ENCODE measurements at regions not wholly inside any gene's neighbourhood (a gene's known extent, or its start where the extent isn't known, plus 50 kb on each side); places are given as distances from the start of the nearest gene placed in this dataset.

DNA sequence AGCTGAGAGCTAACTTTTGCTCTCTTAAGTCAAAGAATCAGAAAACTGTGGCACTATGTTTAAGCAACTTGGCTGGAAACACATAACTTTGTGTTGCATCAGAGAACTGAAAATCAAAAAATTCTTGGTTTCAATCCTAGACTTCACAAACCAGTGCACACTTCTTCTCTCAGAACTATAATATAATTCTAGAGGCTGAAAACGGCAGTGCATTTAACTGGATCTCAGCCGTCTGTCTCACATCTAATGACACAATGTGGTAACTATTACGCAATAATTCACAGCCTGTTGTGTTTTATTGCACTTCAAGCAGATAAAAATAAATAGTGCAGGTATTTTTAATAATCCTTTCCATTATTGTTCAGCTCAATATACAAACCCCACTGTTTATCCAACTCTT, 260.6 kb upstream of the DIAPH2 start:
- TF ChIP-seq, protein P1, sequence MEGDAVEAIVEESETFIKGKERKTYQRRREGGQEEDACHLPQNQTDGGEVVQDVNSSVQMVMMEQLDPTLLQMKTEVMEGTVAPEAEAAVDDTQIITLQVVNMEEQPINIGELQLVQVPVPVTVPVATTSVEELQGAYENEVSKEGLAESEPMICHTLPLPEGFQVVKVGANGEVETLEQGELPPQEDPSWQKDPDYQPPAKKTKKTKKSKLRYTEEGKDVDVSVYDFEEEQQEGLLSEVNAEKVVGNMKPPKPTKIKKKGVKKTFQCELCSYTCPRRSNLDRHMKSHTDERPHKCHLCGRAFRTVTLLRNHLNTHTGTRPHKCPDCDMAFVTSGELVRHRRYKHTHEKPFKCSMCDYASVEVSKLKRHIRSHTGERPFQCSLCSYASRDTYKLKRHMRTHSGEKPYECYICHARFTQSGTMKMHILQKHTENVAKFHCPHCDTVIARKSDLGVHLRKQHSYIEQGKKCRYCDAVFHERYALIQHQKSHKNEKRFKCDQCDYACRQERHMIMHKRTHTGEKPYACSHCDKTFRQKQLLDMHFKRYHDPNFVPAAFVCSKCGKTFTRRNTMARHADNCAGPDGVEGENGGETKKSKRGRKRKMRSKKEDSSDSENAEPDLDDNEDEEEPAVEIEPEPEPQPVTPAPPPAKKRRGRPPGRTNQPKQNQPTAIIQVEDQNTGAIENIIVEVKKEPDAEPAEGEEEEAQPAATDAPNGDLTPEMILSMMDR (IDR thresholded peaks at IDR 0.05; ENCODE audit: poor library complexity), result no peak
- TF ChIP-seq EZH2phosphoT487 (IDR thresholded peaks at IDR 0.05; ENCODE audit: low read depth, severe bottlenecking, unreplicated experiment) (no peak), EZH2 (IDR thresholded peaks at IDR 0.05; ENCODE audit: borderline replicate concordance) (no peak)
